SK-N-SH (cell line): ENCODE measurements at regions not wholly inside any gene's neighbourhood (a gene's known extent, or its start where the extent isn't known, plus 50 kb on each side); places are given as distances from the start of the nearest gene placed in this dataset.

Experiments
- EZH2phosphoT487 ChIP-seq: fragments of 200-600 bp; sonication (generic); IDR thresholded peaks from 2 replicates; pipeline ENCODE4 v1.6.1; 2017; ENCODE audit warnings: low read depth, mixed run types, mild to moderate bottlenecking, antibody characterized with exemption, moderate library complexity, borderline replicate concordance
- TEAD4 ChIP-seq: IDR thresholded peaks from 2 replicates; pipeline ENCODE4 v1.4.0; 2012; ENCODE audit warnings: mild to moderate bottlenecking, borderline replicate concordance; ENCODE audit not compliant: insufficient read depth
- YY1 ChIP-seq: IDR thresholded peaks from 2 replicates; pipeline ENCODE4 v1.4.0; 2012; ENCODE audit warnings: low read depth, mild to moderate bottlenecking

DNA sequence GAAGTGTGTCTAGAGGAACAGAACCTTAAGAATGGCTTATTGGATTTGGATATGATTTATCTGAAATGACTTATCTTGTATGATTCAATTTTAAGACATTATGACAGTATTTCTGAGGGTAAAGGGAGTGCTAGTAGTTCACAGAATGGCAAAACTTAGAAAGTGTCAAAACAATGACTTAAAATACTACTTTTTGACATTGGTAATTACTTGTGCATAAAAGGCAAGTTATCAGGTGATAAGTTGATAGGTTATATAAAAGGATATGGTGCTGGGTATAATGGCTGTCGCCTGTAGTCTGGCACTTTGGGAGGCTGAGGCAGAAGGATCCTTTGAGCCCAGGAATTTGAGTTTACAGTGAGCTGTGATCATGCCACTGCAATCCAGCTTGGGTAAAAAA, 494.4 kb downstream of the CDH9 start:
- no peak for TF ChIP-seq EZH2phosphoT487
- TF ChIP-seq YY1: no peak
- TF ChIP-seq TEAD4: no peak
